WI38 (cell line): ENCODE measurements at regions not wholly inside any gene's neighbourhood (a gene's known extent, or its start where the extent isn't known, plus 50 kb on each side); places are given as distances from the start of the nearest gene placed in this dataset.

Source experiments
- H3K4me3 ChIP-seq: 2 replicates; pipeline ENCODE4 v1.5.1; 2011; ENCODE audit warnings: low read depth, mild to moderate bottlenecking, control low read depth, low read length
- TF ChIP-seq, protein P1 (sequence below): IDR thresholded peaks from 2 replicates; pipeline ENCODE4 v1.5.1; 2012; ENCODE audit warnings: low read depth, mild to moderate bottlenecking, control low read depth, low read length

DNA sequence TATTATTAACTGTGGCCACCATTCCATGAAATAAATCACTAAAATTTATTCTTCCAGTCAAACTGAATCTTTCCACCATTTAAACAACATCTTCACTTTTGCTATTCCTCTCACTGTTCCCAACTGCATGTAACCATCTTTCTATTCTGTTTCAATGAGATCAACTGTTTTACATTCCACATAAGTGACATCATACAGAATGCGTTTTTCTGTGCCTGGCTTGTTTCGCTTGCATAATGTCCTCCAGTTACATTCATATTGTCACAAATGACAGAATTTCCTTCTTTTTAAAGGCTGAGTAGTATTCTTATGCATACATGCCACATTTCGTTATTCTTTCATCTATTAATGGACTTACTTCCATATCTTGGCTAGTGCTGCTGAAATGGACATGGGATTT lies 738.2 kb downstream of the SEMA5A start:
- no peak overlapping the region for H3K4me3 ChIP-seq
- TF ChIP-seq, protein P1, sequence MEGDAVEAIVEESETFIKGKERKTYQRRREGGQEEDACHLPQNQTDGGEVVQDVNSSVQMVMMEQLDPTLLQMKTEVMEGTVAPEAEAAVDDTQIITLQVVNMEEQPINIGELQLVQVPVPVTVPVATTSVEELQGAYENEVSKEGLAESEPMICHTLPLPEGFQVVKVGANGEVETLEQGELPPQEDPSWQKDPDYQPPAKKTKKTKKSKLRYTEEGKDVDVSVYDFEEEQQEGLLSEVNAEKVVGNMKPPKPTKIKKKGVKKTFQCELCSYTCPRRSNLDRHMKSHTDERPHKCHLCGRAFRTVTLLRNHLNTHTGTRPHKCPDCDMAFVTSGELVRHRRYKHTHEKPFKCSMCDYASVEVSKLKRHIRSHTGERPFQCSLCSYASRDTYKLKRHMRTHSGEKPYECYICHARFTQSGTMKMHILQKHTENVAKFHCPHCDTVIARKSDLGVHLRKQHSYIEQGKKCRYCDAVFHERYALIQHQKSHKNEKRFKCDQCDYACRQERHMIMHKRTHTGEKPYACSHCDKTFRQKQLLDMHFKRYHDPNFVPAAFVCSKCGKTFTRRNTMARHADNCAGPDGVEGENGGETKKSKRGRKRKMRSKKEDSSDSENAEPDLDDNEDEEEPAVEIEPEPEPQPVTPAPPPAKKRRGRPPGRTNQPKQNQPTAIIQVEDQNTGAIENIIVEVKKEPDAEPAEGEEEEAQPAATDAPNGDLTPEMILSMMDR, result no peak

DNA sequence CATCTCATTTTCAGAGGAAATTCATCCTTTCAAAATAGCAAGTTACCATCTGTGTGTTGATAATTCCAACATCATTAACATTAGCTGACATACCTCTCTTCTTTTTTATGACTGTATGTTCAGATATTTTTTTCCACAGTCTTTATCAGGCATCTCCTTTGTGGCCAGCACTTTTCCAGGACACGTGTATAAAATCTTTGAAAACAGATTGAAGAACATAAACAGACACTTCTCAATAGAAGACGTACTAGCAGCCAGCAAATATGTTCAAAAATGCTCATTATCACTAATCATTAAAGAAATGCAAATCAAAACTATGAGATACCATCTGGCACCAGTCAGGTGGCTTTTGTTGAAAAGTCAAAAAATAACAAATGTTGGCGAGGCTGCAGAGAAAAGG lies 734.3 kb downstream of the SEMA5A start:
- TF ChIP-seq, protein P1, result no peak
- no peak overlapping the region for H3K4me3 ChIP-seq

DNA sequence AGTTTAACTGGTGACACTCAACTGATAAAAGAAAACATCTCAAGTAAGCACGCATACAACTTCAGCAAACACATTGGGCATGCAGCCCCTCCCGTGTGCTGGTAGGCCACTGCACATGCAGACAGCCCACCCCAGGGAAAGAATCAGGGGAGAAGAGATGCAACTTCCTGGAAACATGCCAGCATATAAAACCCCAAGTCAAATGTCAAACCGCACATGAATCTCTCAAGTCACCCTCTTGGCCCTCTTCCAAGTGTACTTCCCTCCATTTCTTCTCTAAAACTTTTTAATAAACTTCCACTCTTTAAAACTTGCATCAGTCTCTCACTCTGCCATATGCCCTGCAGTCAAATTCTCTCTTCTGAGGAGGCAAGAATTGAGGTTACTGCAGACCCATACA lies 732.7 kb downstream of the SEMA5A start:
- TF ChIP-seq, protein P1, result no peak
- no peak overlapping the region for H3K4me3 ChIP-seq

DNA sequence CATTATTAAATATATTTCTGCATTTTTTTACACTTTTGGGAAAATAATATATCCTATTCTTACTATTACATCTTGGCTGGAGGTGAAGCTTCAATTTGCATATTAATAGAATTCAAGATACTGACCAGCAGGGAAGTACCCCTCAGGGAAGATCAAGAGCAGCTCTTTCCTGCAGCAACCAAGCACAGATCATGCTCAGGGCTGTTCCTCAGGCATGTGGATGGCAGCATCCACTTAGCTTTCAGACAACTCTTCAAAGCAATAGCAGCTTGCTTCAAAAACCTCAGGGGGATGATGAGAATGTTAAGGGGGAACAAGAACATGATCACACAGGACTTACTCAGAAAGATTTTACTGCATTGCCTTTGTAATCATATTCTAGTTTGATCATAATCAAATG lies 731.8 kb downstream of the SEMA5A start:
- no peak overlapping the region for H3K4me3 ChIP-seq
- TF ChIP-seq, protein P1, result no peak

DNA sequence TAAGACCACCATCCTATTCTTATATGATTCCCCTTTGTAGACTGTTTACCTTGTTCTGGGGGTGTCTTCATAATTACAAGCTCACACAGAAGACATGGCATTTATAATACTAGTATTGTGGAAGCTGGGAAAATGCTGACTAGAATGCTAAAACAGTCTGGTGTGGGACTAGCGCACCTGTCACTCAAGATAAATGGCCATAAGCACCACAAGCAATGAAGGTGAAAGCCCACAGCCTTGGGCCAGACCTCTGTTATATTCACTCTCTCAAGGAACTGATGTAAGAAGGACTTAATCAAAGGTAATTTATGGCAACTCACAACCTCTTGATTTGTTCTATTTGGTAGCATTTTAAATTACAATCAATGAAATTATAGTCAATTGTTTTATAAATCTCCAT lies 721.5 kb downstream of the SEMA5A start:
- TF ChIP-seq, protein P1, result no peak
- no peak overlapping the region for H3K4me3 ChIP-seq

DNA sequence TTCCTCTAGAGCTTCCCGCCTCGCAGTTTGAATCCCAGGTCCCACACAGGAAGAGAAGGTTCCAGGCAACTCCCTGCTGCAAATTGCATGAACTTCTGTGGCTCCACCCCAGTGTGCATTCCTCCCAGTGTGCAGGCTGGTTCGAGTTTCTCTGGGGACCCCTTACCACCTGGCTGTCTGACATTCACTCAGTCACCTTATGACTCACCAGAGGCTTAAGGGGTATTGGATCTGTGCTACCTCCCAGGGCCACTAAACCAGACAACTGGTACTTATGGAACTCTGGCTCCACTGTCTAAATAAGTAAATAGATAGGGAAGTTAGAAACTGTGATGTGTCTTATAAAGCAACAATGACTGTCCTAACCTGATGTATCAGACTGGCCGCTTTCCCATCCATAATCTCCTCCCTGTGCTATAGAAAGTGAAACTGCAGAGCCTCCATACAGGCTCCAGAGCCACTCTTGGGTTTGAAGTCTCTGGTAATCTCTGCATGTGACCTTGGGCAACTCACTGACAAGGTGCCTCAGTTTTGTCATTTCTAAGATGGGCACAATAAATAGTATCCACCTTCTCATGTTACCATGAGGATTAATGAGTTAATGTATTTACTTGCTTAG lies 720.6 kb downstream of the SEMA5A start:
- H3K4me3 ChIP-seq, result no peak overlapping the region

DNA sequence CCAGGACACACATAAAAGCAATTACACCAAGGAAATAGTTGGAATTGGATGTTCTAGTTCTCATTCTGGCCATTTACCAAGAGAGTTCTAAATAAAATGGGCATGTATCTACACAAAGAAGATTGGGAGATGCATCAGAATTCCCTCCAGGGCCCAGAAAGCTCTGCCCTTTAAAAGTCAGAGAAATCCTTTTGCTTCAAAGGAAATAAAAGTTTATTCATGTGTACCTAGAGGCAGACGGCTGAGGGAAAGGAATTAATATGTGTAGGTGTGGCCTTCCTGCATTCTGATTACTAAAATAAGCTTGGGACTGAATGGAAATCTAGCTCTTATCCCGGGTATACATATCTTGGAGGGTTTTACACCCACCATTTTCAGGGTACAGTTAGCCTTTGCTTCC lies 719.4 kb downstream of the SEMA5A start:
- TF ChIP-seq, protein P1, result no peak
- H3K4me3 ChIP-seq, result no peak overlapping the region

More for the DNA sequence above, 720.6 kb downstream of the SEMA5A start:
- TF ChIP-seq, protein P1, result no peak
